B cell (primary cell): ENCODE measurements at regions not wholly inside any gene's neighbourhood (a gene's known extent, or its start where the extent isn't known, plus 50 kb on each side); places are given as distances from the start of the nearest gene placed in this dataset.

Experiments
- CTCF ChIP-seq: fragments of 200-600 bp; IDR thresholded peaks from one replicate; pipeline ENCODE4 v1.8.0; 2022; ENCODE audit warnings: antibody characterized with exemption, mild to moderate bottlenecking
- EZH2 ChIP-seq: IDR thresholded peaks from 2 replicates; pipeline ENCODE4 v1.6.1; 2012; ENCODE audit warnings: borderline replicate concordance, low read depth, mild to moderate bottlenecking, moderate library complexity, low read length; ENCODE audit not compliant: insufficient read depth, poor library complexity, severe bottlenecking

- TF ChIP-seq CTCF, result no peak
- no peak for TF ChIP-seq EZH2
Observed at GRCh38 chr5:96121364-96121763, 159.7 kb upstream of the ELL2 start.
